H1 (cell line): ENCODE measurements at regions not wholly inside any gene's neighbourhood (a gene's known extent, or its start where the extent isn't known, plus 50 kb on each side); places are given as distances from the start of the nearest gene placed in this dataset.

Source experiments
- CTCF ChIA-PET: fragments of 300-600 bp; sonication (Branson Sonifier 250); formaldehyde crosslinking; loops from one replicate; lab custom pipeline; 2021; ENCODE audit not compliant: partially characterized antibody; lab: Charles Lee
- POLR2A ChIA-PET: fragments of 300-600 bp; sonication (Branson Sonifier 250); formaldehyde crosslinking; loops from one replicate; lab custom pipeline; 2021; ENCODE audit warnings: inconsistent platforms; ENCODE audit not compliant: partially characterized antibody; lab: Charles Lee
- DNase-seq, 2 experiments: peaks; one replicate each; pipeline versions ENCODE4 v3.0.0 to v3.0.0-alpha.2; 2010 to 2022; ENCODE audit warnings: low spot score in 2 of 2, low read depth in 1 of 2, mixed read lengths in 1 of 2
- FAIRE-seq: peaks from 2 replicates; lab custom pipeline; 2011; peaks lifted over from hg19 to GRCh38; lab: Jason Lieb, UNC
- H2AFZ ChIP-seq: 2 replicates; pipeline ENCODE4 v1.8.1; 2012; ENCODE audit warnings: low read length, inconsistent platforms
- H2AK5ac ChIP-seq: 2 replicates; pipeline ENCODE4 v1.6.1; 2013; ENCODE audit warnings: low read depth, low read length
- H2BK120ac ChIP-seq: replicated peaks from 2 replicates; pipeline ENCODE3; 2013; ENCODE audit warnings: low read depth, low read length, inconsistent platforms
- H2BK12ac ChIP-seq: 2 replicates; pipeline ENCODE4 v1.6.1; 2013; ENCODE audit warnings: low read depth, low read length
- H2BK15ac ChIP-seq: 2 replicates; pipeline ENCODE4 v1.6.1; 2013; ENCODE audit warnings: low read length
- H2BK20ac ChIP-seq: 2 replicates; pipeline ENCODE4 v1.6.1; 2013; ENCODE audit warnings: low read length
- H2BK5ac ChIP-seq: 2 replicates; pipeline ENCODE4 v1.6.1; 2013; ENCODE audit warnings: low read depth, low read length
- H3K14ac ChIP-seq: 2 replicates; pipeline ENCODE4 v1.6.1; 2013; ENCODE audit warnings: inconsistent platforms; ENCODE audit not compliant: insufficient read length
- H3K18ac ChIP-seq: 2 replicates; pipeline ENCODE4 v1.6.1; 2013; ENCODE audit warnings: low read length; ENCODE audit errors: extremely low read depth
- H3K23ac ChIP-seq: 2 replicates; pipeline ENCODE4 v1.6.1; 2013; ENCODE audit warnings: inconsistent platforms; ENCODE audit not compliant: insufficient read length
- H3K23me2 ChIP-seq: 2 replicates; pipeline ENCODE4 v1.6.1; 2013; ENCODE audit warnings: low read depth, low read length
- H3K27ac ChIP-seq: 2 replicates; pipeline ENCODE4 v1.6.1; 2011; ENCODE audit warnings: low read depth, low read length, inconsistent platforms
- H3K27me3 ChIP-seq, 4 experiments: replicated peaks in 1 of 4; 1 replicate in 1 of 4; 2 replicates in 3 of 4; pipeline versions ENCODE4 v1.6.1 to v1.8.1; 2011 to 2013; ENCODE audit warnings: low read length in 3 of 4, mild to moderate bottlenecking in 3 of 4, inconsistent platforms in 2 of 4, mixed read lengths in 2 of 4, moderate library complexity in 1 of 4; ENCODE audit not compliant: control insufficient read depth in 3 of 4, insufficient read depth in 3 of 4; ENCODE audit errors: extremely low read depth in 1 of 4
- H3K36me3 ChIP-seq, 4 experiments: 2 replicates each; pipeline versions ENCODE4 v1.6.1 to v1.8.1; 2011 to 2013; ENCODE audit warnings: mild to moderate bottlenecking in 4 of 4, low read length in 3 of 4, moderate library complexity in 2 of 4, control low read depth in 1 of 4, inconsistent platforms in 1 of 4; ENCODE audit not compliant: insufficient read depth in 4 of 4, control insufficient read depth in 2 of 4
- H3K4ac ChIP-seq: replicated peaks from 2 replicates; pipeline ENCODE3; 2013; ENCODE audit warnings: low read length, low read depth, mixed read lengths, inconsistent platforms; ENCODE audit not compliant: insufficient read length
- H3K4me1 ChIP-seq, 4 experiments: replicated peaks in 1 of 4; 1 replicate in 1 of 4; 2 replicates in 3 of 4; pipeline versions ENCODE4 v1.6.1 to v1.8.1; 2011 to 2013; ENCODE audit warnings: low read length in 3 of 4, inconsistent platforms in 2 of 4, mixed read lengths in 1 of 4; ENCODE audit not compliant: insufficient read depth in 4 of 4, control insufficient read depth in 3 of 4
- H3K4me2 ChIP-seq, 2 experiments: 2 replicates each; pipeline versions ENCODE4 v1.6.1 to v1.8.1; 2011 to 2013; ENCODE audit warnings: low read depth in 2 of 2, low read length in 2 of 2, control low read depth in 1 of 2, inconsistent platforms in 1 of 2, mild to moderate bottlenecking in 1 of 2; ENCODE audit not compliant: insufficient read depth in 1 of 2
- H3K4me3 ChIP-seq, 4 experiments: fragments of 200-600, 300-600 bp in 1 of 4; sonication (generic), shearing (Covaris generic), sonication (Bioruptor Twin) in 1 of 4; 2 replicates each; pipeline versions ENCODE4 v1.5.1 to v1.8.1; 2011 to 2016; ENCODE audit warnings: low read length in 4 of 4, low read depth in 3 of 4, control low read depth in 2 of 4, inconsistent platforms in 2 of 4, mild to moderate bottlenecking in 2 of 4, mixed read lengths in 1 of 4, moderate library complexity in 1 of 4; ENCODE audit not compliant: insufficient read depth in 2 of 4; ENCODE audit errors: extremely low read depth in 1 of 4
- H3K56ac ChIP-seq: replicated peaks from 2 replicates; pipeline ENCODE3; 2013; ENCODE audit warnings: low read depth, mild to moderate bottlenecking, mixed read lengths, low read length, inconsistent platforms; ENCODE audit not compliant: insufficient read length
- H3K79me1 ChIP-seq: 2 replicates; pipeline ENCODE4 v1.6.1; 2013; ENCODE audit warnings: low read depth, low read length, control low read depth
- H3K79me2 ChIP-seq, 2 experiments: 2 replicates each; pipeline versions ENCODE4 v1.6.1 to v1.8.1; 2012 to 2013; ENCODE audit warnings: low read length in 2 of 2, mild to moderate bottlenecking in 2 of 2, inconsistent platforms in 1 of 2; ENCODE audit not compliant: insufficient read depth in 2 of 2, control insufficient read depth in 1 of 2
- H3K9ac ChIP-seq, 4 experiments: replicated peaks in 1 of 4; 1 replicate in 1 of 4; 2 replicates in 3 of 4; pipeline versions ENCODE4 v1.6.1 to v1.8.1; 2011 to 2013; ENCODE audit warnings: low read depth in 3 of 4, low read length in 3 of 4, control low read depth in 2 of 4, mild to moderate bottlenecking in 2 of 4, moderate library complexity in 2 of 4, inconsistent platforms in 1 of 4; ENCODE audit errors: extremely low read depth in 1 of 4
- H3K9me3 ChIP-seq, 2 experiments: 2 replicates each; pipeline versions ENCODE4 v1.6.1 to v1.8.1; 2012 to 2013; ENCODE audit warnings: mild to moderate bottlenecking in 2 of 2, moderate library complexity in 2 of 2, control low read depth in 1 of 2, inconsistent platforms in 1 of 2, low read depth in 1 of 2, low read length in 1 of 2, mixed read lengths in 1 of 2; ENCODE audit not compliant: insufficient read depth in 2 of 2
- H4K20me1 ChIP-seq, 2 experiments: replicated peaks in 1 of 2; 2 replicates each; pipeline versions ENCODE3 to v1.8.1; 2011 to 2013; ENCODE audit warnings: inconsistent platforms in 2 of 2, low read length in 2 of 2, mild to moderate bottlenecking in 1 of 2; ENCODE audit not compliant: insufficient read depth in 2 of 2, control insufficient read depth in 1 of 2
- H4K5ac ChIP-seq: 2 replicates; pipeline ENCODE4 v1.6.1; 2013; ENCODE audit warnings: low read length, low read depth, mixed read lengths, inconsistent platforms; ENCODE audit not compliant: insufficient read length
- H4K8ac ChIP-seq: 2 replicates; pipeline ENCODE4 v1.8.0; 2013; ENCODE audit warnings: mild to moderate bottlenecking, moderate library complexity, low read length, inconsistent platforms; ENCODE audit not compliant: insufficient read depth; ENCODE audit errors: extremely low read depth
- H4K91ac ChIP-seq: replicated peaks from 2 replicates; pipeline ENCODE3; 2013; ENCODE audit warnings: low read length, mixed read lengths, inconsistent platforms; ENCODE audit not compliant: insufficient read length
- ASH2L ChIP-seq: fragments of 200-600, 300-600 bp; sonication (generic); IDR thresholded peaks from one replicate; pipeline ENCODE4 v1.7.1; 2017; ENCODE audit warnings: low read length
- BRCA1 ChIP-seq: IDR thresholded peaks from 2 replicates; pipeline ENCODE4 v1.6.1; 2012; ENCODE audit warnings: low read depth, low read length, improper control_type of control experiment
- CBX8 ChIP-seq: fragments of 300-800, 300-1000 bp; sonication (generic); IDR thresholded peaks from 2 replicates; pipeline ENCODE4 v1.7.1; 2016; ENCODE audit warnings: low read depth, low read length, borderline replicate concordance
- GTF2F1 ChIP-seq: IDR thresholded peaks from 2 replicates; pipeline ENCODE4 v1.6.1; 2012; ENCODE audit warnings: low read depth, low read length, improper control_type of control experiment, borderline replicate concordance
- KDM1A ChIP-seq: fragments of 200-600, 300-600 bp; sonication (generic); IDR thresholded peaks from 2 replicates; pipeline ENCODE4 v1.7.1; 2016; ENCODE audit warnings: mild to moderate bottlenecking, low read length, borderline replicate concordance
- KDM4A ChIP-seq: IDR thresholded peaks from one replicate; pipeline ENCODE4 v1.7.1; 2012; ENCODE audit warnings: low read depth, mild to moderate bottlenecking, moderate library complexity, low read length, inconsistent platforms; ENCODE audit not compliant: severe bottlenecking
- KDM5A ChIP-seq: fragments of 200-600 bp; IDR thresholded peaks from 2 replicates; pipeline ENCODE4 v1.7.1; 2012; ENCODE audit warnings: mild to moderate bottlenecking, low read length, inconsistent platforms, mixed read lengths
- NRF1 ChIP-seq: IDR thresholded peaks from 2 replicates; pipeline ENCODE4 v1.6.1; 2011; ENCODE audit warnings: mild to moderate bottlenecking, low read depth, low read length, improper control_type of control experiment
- POLR2A ChIP-seq, 2 experiments: IDR thresholded peaks; 1 replicate in 1 of 2; 2 replicates in 1 of 2; pipeline ENCODE4 v1.6.1; 2011; ENCODE audit warnings: low read depth in 2 of 2, low read length in 2 of 2, mild to moderate bottlenecking in 2 of 2; ENCODE audit errors: control extremely low read depth in 1 of 2
- POU5F1 ChIP-seq: IDR thresholded peaks from 2 replicates; pipeline ENCODE4 v1.6.1; 2011; ENCODE audit warnings: low read depth, mild to moderate bottlenecking, low read length, moderate library complexity
- SIX5 ChIP-seq: IDR thresholded peaks from 2 replicates; pipeline ENCODE4 v1.6.1; 2011; ENCODE audit warnings: mild to moderate bottlenecking, low read depth, low read length
- SUZ12 ChIP-seq: fragments of 200-600 bp; sonication (generic); IDR thresholded peaks from 2 replicates; pipeline ENCODE4 v1.6.1; 2012; ENCODE audit warnings: mild to moderate bottlenecking, inconsistent platforms, low read length, moderate library complexity, mixed read lengths
- TBP ChIP-seq: IDR thresholded peaks from 2 replicates; pipeline ENCODE4 v1.6.1; 2011; ENCODE audit warnings: low read depth, low read length, improper control_type of control experiment
- WGBS, 2 experiments: shearing (Covaris generic) in 1 of 2; methylation state at CpG; one replicate each; pipeline versions ENCODE4 v1.1.6 to v1.1.7; 2013 to 2015; ENCODE audit warnings: low lambda C conversion rate in 2 of 2, mixed read lengths in 2 of 2, inconsistent platforms in 1 of 2, low coverage in 1 of 2, missing lambda C conversion rate in 1 of 2; ENCODE audit not compliant: insufficient replicate concordance in 2 of 2, insufficient coverage in 1 of 2, insufficient read length in 1 of 2; ENCODE audit errors: extremely low coverage in 1 of 2, missing lambda C conversion rate in 1 of 2; 5-methylcytosine and 5-hydroxymethylcytosine counted together
- TF ChIP-seq, protein P1 (sequence below): IDR thresholded peaks from 2 replicates; pipeline ENCODE4 v1.6.1; 2011; ENCODE audit warnings: low read length, improper control_type of control experiment

DNA sequence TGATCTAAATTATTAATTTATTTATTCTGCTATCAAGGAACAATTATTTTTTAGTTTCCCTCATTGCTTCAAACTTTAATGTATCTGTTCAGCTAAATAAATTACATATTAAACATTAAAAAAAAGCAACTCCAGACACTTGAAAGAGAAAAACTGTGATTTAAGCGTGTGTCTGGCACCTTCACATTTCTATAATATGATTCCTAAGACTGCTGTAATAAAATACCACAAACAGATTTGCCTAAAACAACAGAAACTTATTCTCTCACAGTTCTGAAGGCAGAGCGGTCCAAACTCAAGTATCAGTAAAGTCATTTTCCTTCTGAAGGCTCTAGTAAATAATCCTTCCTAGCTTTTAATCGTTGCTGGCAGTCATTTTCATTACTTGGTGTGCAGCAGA is 580.4 kb upstream of the KCND2 start:
- Histone ChIP-seq H3K9me3 (no peaks in the 10 kb centered on the region), H3K79me2 (no peaks in the 10 kb centered on the region), H2BK12ac (no peak overlapping the region), H2AFZ (no peak overlapping the region), H3K23ac (no peak overlapping the region), H2BK120ac (no peak overlapping the region), H3K9ac (no peak overlapping the region), H3K56ac (no peak overlapping the region), H4K8ac (no peak overlapping the region), H3K27me3 (no peaks in the 10 kb centered on the region; a peak in 1 of 7 replicates), H2BK15ac (no peak overlapping the region), H3K4me2 (no peak overlapping the region), H2BK20ac (no peak overlapping the region), H3K79me1 (no peaks in the 10 kb centered on the region), H2BK5ac (no peak overlapping the region), H2AK5ac (no peak overlapping the region), H3K18ac (no peak overlapping the region), H4K5ac (no peak overlapping the region), H4K91ac (no peak overlapping the region), H3K4ac (no peak overlapping the region), H3K14ac (no peak overlapping the region), H3K23me2 (no peaks in the 10 kb centered on the region), H3K27ac (no peak overlapping the region), H3K4me1 (no peaks in the 10 kb centered on the region), H3K4me3 (no peak overlapping the region), H3K36me3 (no peaks in the 10 kb centered on the region), H4K20me1 (no peaks in the 10 kb centered on the region)
- TF ChIP-seq, protein P1, sequence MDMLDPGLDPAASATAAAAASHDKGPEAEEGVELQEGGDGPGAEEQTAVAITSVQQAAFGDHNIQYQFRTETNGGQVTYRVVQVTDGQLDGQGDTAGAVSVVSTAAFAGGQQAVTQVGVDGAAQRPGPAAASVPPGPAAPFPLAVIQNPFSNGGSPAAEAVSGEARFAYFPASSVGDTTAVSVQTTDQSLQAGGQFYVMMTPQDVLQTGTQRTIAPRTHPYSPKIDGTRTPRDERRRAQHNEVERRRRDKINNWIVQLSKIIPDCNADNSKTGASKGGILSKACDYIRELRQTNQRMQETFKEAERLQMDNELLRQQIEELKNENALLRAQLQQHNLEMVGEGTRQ, result no peak
- TF ChIP-seq POLR2A (IDR thresholded peaks at IDR 0.05; ENCODE audit: control extremely low read depth in 1 of 2, low read depth in 2 of 2, low read length in 2 of 2), result no peak
- no peak for TF ChIP-seq GTF2F1
- TF ChIP-seq SIX5, result no peak
- TF ChIP-seq KDM1A, result no peak
- no peak for TF ChIP-seq KDM4A
- TF ChIP-seq ASH2L, result no peak
- no peak for TF ChIP-seq KDM5A
- TF ChIP-seq BRCA1, result no peak
- no peak for TF ChIP-seq SUZ12
- TF ChIP-seq TBP, result no peak
- no peak for TF ChIP-seq CBX8
- no peak for TF ChIP-seq NRF1
- TF ChIP-seq POU5F1, result no peak
- DNase-seq (no peak), FAIRE-seq (no peak)
- CTCF ChIA-PET, result no interaction called here
- POLR2A ChIA-PET, result no interaction called here
- 98% methylated on average over 3 of the region's 3 CpGs; no CpG with 5 or more reads in 1 of the 2 experiments for WGBS, 2 experiments
